ENCODE measurements at regions not wholly inside any gene's neighbourhood (a gene's known extent, or its start where the extent isn't known, plus 50 kb on each side); places are given as distances from the start of the nearest gene placed in this dataset.

DNA sequence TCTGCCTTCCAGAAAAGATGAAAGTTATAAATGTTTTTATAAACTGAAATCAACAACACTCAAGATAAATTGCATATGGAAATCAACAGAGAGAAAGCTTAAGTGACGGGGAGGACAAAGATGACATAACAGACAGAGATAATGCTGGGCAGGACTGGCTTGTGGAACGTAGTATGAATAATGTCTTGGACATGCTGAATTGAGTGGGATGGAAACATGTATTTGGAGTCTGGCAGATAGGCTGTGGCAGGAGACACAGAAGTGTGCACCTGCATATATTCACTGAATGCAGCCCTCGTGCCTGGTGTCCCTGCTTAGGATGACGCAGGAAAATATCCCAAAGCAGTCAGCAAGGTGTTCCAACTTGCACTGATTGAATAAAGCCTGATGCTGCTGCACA lies 318.2 kb downstream of the CBLN2 start:
- TF ChIP-seq POLR2A (IDR thresholded peaks at IDR 0.05; ENCODE audit: insufficient read depth in 1 of 2, low read depth in 2 of 2, low read length in 2 of 2) (no peak), POLR2AphosphoS5 (IDR thresholded peaks at IDR 0.05; ENCODE audit: low read depth, low read length) (no peak)

All from HepG2 (cell line).